Osteoblast (primary cell): ENCODE measurements at regions not wholly inside any gene's neighbourhood (a gene's known extent, or its start where the extent isn't known, plus 50 kb on each side); places are given as distances from the start of the nearest gene placed in this dataset.

Source experiments
- DNase-seq: peaks from one replicate; pipeline ENCODE4 v3.0.0; 2011; ENCODE audit warnings: low spot score, mixed read lengths; ENCODE audit not compliant: insufficient read length; ENCODE audit errors: missing footprints
- H2AFZ ChIP-seq: 2 replicates; pipeline ENCODE4 v1.6.0; 2011; ENCODE audit warnings: mild to moderate bottlenecking, low read length
- H3K27ac ChIP-seq: 2 replicates; pipeline ENCODE4 v1.5.1; 2011; ENCODE audit warnings: mild to moderate bottlenecking, low read depth, low read length, moderate library complexity
- H3K27me3 ChIP-seq: 2 replicates; pipeline ENCODE4 v1.6.0; 2012; ENCODE audit warnings: mild to moderate bottlenecking, control low read depth, inconsistent platforms, low read length, moderate library complexity; ENCODE audit not compliant: insufficient read depth
- H3K36me3 ChIP-seq: 2 replicates; pipeline ENCODE4 v1.5.1; 2011; ENCODE audit warnings: mild to moderate bottlenecking, low read length, control low read depth, moderate library complexity; ENCODE audit not compliant: insufficient read depth
- H3K4me1 ChIP-seq: 2 replicates; pipeline ENCODE4 v1.5.1; 2011; ENCODE audit warnings: mild to moderate bottlenecking, low read length, control low read depth, moderate library complexity; ENCODE audit not compliant: insufficient read depth
- H3K4me2 ChIP-seq: 2 replicates; pipeline ENCODE4 v1.6.0; 2011; ENCODE audit warnings: mild to moderate bottlenecking, low read length; ENCODE audit not compliant: insufficient read depth
- H3K4me3 ChIP-seq: fragments of 200-600 bp; sonication (generic); 3 replicates; pipeline ENCODE4 v1.5.1; 2012; ENCODE audit warnings: mild to moderate bottlenecking, low read length, inconsistent platforms; ENCODE audit not compliant: insufficient read depth
- H3K79me2 ChIP-seq: 2 replicates; pipeline ENCODE4 v1.6.0; 2012; ENCODE audit warnings: mild to moderate bottlenecking, low read length, control low read depth, inconsistent platforms; ENCODE audit not compliant: insufficient read depth
- H3K9me3 ChIP-seq: 2 replicates; pipeline ENCODE4 v1.5.1; 2011; ENCODE audit warnings: low read depth, low read length, control low read depth
- H4K20me1 ChIP-seq: 2 replicates; pipeline ENCODE4 v1.6.0; 2012; ENCODE audit warnings: mild to moderate bottlenecking, low read length, control low read depth; ENCODE audit not compliant: insufficient read depth
- TF ChIP-seq, protein P1 (sequence below): IDR thresholded peaks from 2 replicates; pipeline ENCODE4 v1.5.1; 2011; ENCODE audit warnings: mild to moderate bottlenecking, low read depth, low read length, moderate library complexity; ENCODE audit errors: extremely low read depth

GRCh38 chr16:65421596-65421995, 299.7 kb upstream of the CDH11 start:
- Histone ChIP-seq H3K27me3 (no peaks in the 10 kb centered on the region), H4K20me1 (no peaks in the 10 kb centered on the region), H2AFZ (no peak overlapping the region), H3K79me2 (no peaks in the 10 kb centered on the region), H3K4me2 (no peak overlapping the region), H3K9me3 (no peaks in the 10 kb centered on the region), H3K36me3 (no peaks in the 10 kb centered on the region), H3K4me1 (no peaks in the 10 kb centered on the region), H3K4me3 (no peak overlapping the region), H3K27ac (no peak overlapping the region)
- DNase-seq = no peak
- TF ChIP-seq, protein P1, sequence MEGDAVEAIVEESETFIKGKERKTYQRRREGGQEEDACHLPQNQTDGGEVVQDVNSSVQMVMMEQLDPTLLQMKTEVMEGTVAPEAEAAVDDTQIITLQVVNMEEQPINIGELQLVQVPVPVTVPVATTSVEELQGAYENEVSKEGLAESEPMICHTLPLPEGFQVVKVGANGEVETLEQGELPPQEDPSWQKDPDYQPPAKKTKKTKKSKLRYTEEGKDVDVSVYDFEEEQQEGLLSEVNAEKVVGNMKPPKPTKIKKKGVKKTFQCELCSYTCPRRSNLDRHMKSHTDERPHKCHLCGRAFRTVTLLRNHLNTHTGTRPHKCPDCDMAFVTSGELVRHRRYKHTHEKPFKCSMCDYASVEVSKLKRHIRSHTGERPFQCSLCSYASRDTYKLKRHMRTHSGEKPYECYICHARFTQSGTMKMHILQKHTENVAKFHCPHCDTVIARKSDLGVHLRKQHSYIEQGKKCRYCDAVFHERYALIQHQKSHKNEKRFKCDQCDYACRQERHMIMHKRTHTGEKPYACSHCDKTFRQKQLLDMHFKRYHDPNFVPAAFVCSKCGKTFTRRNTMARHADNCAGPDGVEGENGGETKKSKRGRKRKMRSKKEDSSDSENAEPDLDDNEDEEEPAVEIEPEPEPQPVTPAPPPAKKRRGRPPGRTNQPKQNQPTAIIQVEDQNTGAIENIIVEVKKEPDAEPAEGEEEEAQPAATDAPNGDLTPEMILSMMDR = no peak

DNA sequence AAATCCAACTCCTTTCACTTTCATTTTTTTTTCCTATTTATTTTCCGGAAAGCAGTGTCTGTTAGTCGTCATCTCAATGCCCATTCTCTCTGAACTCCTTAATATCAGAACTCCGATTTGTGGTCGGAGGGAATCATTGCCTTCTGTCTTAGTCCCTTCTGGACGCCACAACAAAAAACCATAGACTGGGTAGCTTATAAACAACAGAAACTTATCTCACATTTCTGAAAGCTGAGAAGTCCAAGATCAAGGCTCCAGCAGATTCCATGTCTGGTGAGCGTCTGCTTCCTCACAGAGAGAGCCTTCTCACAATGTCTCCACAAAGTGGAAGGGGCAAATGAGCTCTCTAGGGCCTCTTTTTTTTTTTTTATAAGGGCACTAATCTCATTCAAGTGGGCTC, 296.6 kb upstream of the CDH11 start:
- Histone ChIP-seq H3K27me3 (no peaks in the 10 kb centered on the region), H3K36me3 (no peaks in the 10 kb centered on the region), H3K4me2 (peak overlapping the region; percentile 28), H3K4me3 (no peak overlapping the region), H2AFZ (no peak overlapping the region), H4K20me1 (no peaks in the 10 kb centered on the region), H3K27ac (no peak overlapping the region), H3K9me3 (no peaks in the 10 kb centered on the region), H3K79me2 (no peaks in the 10 kb centered on the region), H3K4me1 (peaks cover 22% of the 10 kb centered on the region)
- no peak for DNase-seq
- TF ChIP-seq, protein P1 = no peak

DNA sequence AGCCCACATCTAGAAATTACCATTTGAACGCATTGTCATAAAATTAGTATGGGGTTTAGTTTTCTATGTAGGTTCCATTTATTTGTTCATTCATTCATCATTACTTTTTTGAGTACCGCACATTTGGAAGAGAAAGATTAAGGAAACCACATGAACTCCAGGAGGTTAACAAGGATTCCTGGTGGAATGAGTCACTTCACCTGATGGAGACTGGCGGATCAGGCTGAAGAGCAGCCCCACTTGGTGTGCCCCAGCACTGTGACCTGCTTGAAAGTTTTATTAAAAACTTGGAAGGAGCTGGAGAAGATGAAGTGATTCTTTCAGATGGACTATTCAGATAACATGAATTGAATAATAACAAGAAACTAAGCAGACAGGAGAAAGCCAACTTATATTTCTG, 293.6 kb upstream of the CDH11 start:
- H3K4me1 ChIP-seq = peaks cover 30% of the 10 kb centered on the region
- no peak overlapping the region for H3K4me3 ChIP-seq
- no peaks in the 10 kb centered on the region for H4K20me1 ChIP-seq
- no peaks in the 10 kb centered on the region for H3K36me3 ChIP-seq
- no peak for DNase-seq
- no peaks in the 10 kb centered on the region for H3K9me3 ChIP-seq
- H3K27ac ChIP-seq = no peak overlapping the region
- no peaks in the 10 kb centered on the region for H3K27me3 ChIP-seq
- H3K79me2 ChIP-seq = no peaks in the 10 kb centered on the region
- no peak overlapping the region for H2AFZ ChIP-seq
- no peak overlapping the region for H3K4me2 ChIP-seq
- TF ChIP-seq, protein P1 = no peak

- no peaks in the 10 kb centered on the region for H3K79me2 ChIP-seq
- peak; percentile 80 for DNase-seq
- H3K27ac ChIP-seq = peak overlapping the region; percentile 34
- H3K4me3 ChIP-seq = peak overlapping the region; percentile 6
- peaks cover 40% of the 10 kb centered on the region for H3K4me1 ChIP-seq
- no peaks in the 10 kb centered on the region for H4K20me1 ChIP-seq
- no peaks in the 10 kb centered on the region for H3K27me3 ChIP-seq
- H2AFZ ChIP-seq = no peak overlapping the region
- no peaks in the 10 kb centered on the region for H3K36me3 ChIP-seq
- H3K9me3 ChIP-seq = no peaks in the 10 kb centered on the region
- TF ChIP-seq, protein P1 = no peak
- H3K4me2 ChIP-seq = peak overlapping the region; percentile 53
Observed at GRCh38 chr16:65414284-65414984, 292.6 kb upstream of the CDH11 start.
